Left lung (tissue), 4 donors: ENCODE measurements at regions not wholly inside any gene's neighbourhood (a gene's known extent, or its start where the extent isn't known, plus 50 kb on each side); places are given as distances from the start of the nearest gene placed in this dataset.

ENCODE experiments used
- ATAC-seq: fragments of 200-7000 bp; cut with Tn5 transposase; one replicate; pipeline ENCODE4 v1.9.1; 2020; ENCODE audit warnings: moderate library complexity
- DNase-seq, 4 donors: peaks; one replicate each; pipeline ENCODE4 v3.0.0-alpha.2; 2013 to 2020
- H3K27ac ChIP-seq, 2 donors: fragments of 200-600 bp; sonication (generic) in 1 of 2; one replicate each; pipeline versions ENCODE4 v1.5.0 to v1.8.0; 2020 to 2021
- H3K27me3 ChIP-seq, 2 donors: fragments of 200-600 bp; sonication (generic) in 1 of 2; one replicate each; pipeline versions ENCODE4 v1.5.0 to v1.8.0; 2020 to 2021
- H3K36me3 ChIP-seq, 2 donors: fragments of 200-600 bp; sonication (generic) in 1 of 2; one replicate each; pipeline versions ENCODE4 v1.5.0 to v1.8.0; 2020 to 2021
- H3K4me1 ChIP-seq, 2 donors: fragments of 200-600 bp; one replicate each; pipeline ENCODE4 v1.8.0; 2021
- H3K4me3 ChIP-seq, 2 donors: fragments of 200-600 bp; sonication (generic) in 1 of 2; one replicate each; pipeline versions ENCODE4 v1.5.0 to v1.8.0; 2020 to 2021; ENCODE audit warnings: mild to moderate bottlenecking in 1 of 2
- H3K9me3 ChIP-seq, 2 donors: fragments of 200-600 bp; sonication (generic) in 1 of 2; one replicate each; pipeline versions ENCODE4 v1.5.0 to v1.8.0; 2020 to 2021
- CTCF ChIP-seq, 2 donors: fragments of 200-600 bp; sonication (generic) in 1 of 2; IDR thresholded peaks; one replicate each; pipeline versions ENCODE4 v1.5.0 to v1.8.0; 2021; ENCODE audit warnings: antibody characterized with exemption in 2 of 2
- intact Hi-C, 2 donors: fragments of 100-400 bp; cut with DNase I; formaldehyde crosslinking; loops; one replicate each; pipeline versions ENCODE4 v1.11.2 to v1.14.2; 2022
- donor health status: DM: no; HTN: yes; CAD: no.
- donor health status: DM: no; HTN: no; CAD: no.

DNA sequence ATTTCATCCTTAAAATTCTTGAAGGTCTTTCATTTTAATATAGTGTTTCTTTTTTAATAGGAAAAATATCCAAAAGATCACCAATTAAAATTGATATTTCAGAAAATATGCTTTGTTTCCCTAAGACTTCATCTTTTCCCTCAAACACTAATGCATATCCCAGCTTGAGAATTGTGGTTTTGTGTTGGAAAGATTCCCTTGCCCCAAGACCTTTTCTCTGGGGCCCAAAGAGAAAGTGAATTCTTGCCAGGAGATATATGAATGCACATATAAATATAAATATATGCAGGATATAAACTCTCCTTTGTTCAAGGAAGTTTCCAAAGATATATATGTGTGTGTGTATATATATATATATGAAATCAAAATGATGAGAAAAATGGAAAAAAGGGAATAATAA is 241.2 kb downstream of the FAM76B start:
- intact Hi-C loops = no loop called here
- Histone ChIP-seq H3K4me1 (no peaks in the 10 kb centered on the region), H3K9me3 (no peaks in the 10 kb centered on the region), H3K27ac (no peak overlapping the region), H3K4me3 (no peak overlapping the region), H3K27me3 (no peaks in the 10 kb centered on the region), H3K36me3 (no peaks in the 10 kb centered on the region)
- no peak for ATAC-seq
- DNase-seq = no peak
- no peak for TF ChIP-seq CTCF (IDR thresholded peaks at IDR 0.05)

DNA sequence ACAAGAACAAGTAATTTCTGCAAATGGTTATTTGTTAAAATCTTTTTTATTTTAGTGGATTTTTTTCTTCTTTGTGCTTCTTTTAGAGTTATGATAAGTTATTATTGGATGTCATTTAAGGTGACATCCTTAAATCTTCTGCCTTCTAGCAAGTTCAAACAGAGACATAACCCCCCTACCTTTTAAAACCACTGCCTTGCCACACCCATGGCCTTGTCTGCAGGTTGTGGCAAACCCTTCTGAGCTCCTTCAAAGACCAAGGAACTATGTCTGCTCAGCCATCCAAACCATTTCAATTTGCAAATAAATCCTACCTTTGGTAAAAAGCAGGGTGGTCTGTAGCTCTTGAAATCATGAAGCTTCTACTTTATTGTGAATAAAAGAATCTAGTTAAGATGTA is 241.6 kb downstream of the FAM76B start:
- H3K27me3 ChIP-seq = no peaks in the 10 kb centered on the region
- intact Hi-C loops = no loop called here
- ATAC-seq (no peak), DNase-seq (no peak)
- H3K36me3 ChIP-seq = no peaks in the 10 kb centered on the region
- no peaks in the 10 kb centered on the region for H3K4me1 ChIP-seq
- no peak for TF ChIP-seq CTCF (IDR thresholded peaks at IDR 0.05)
- H3K4me3 ChIP-seq = no peak overlapping the region
- no peak overlapping the region for H3K27ac ChIP-seq
- H3K9me3 ChIP-seq = no peaks in the 10 kb centered on the region

DNA sequence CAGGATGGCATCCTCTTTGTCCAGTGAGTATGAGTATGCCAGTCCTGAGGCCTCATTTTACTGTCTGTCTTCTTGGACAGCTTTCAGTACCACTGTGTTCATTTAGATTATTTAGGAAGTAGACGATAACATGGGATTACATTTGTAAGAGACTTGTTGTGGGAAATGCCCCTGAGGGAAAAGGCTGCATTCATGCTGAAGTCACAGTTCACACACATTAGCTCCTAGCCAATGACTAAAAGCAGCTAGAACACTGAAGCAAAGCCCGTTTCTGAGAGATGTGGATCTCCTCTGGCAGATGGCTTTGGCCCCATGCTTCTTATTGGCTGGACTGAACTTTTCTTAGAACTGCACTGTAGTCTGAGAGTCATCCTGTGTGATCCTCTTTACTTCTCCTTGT is 242.4 kb downstream of the FAM76B start:
- Histone ChIP-seq H3K9me3 (no peaks in the 10 kb centered on the region), H3K27ac (no peak overlapping the region), H3K27me3 (no peaks in the 10 kb centered on the region), H3K4me1 (no peaks in the 10 kb centered on the region), H3K36me3 (no peaks in the 10 kb centered on the region), H3K4me3 (no peak overlapping the region)
- no peak for ATAC-seq
- no peak for DNase-seq
- no peak for TF ChIP-seq CTCF (IDR thresholded peaks at IDR 0.05)
- intact Hi-C loops = no loop called here

DNA sequence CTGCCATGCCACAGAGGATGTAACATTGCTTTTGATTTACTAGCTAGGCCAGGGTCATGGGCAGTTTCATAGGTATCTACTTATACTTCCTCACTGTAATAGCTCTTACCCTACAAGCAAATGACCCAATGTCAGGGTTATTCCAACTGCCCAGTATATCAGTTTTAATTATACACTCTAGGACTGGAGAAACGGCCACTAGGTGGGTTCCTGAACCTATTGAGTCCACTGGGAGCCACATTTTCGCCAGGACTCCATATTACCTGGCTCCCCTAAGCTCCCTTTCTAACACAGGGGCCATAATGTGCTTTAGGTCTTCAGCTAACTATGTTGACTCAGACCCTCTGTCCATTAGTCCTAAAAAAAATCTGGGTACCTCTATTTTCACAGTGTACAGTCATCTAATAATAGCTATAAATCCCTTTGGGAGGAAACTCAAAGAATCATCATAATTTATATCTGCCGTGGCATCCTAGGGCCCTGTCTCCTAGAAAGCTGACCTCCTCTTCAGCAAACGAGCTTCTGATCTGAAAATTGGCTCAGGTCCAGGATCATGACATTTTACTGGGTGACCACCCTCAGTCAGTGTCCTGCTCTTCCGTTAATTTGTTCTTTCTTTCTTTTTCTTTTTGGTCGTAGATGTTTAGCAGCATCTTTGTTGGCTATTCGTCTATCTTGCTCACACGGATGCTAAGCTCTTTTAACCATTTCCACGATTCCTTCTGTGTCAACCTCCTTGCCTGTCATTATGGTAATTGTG is 244.3 kb downstream of the FAM76B start:
- intact Hi-C loops = no loop called here
- Histone ChIP-seq H3K27ac (no peak overlapping the region), H3K4me3 (no peak overlapping the region), H3K36me3 (no peaks in the 10 kb centered on the region), H3K9me3 (no peaks in the 10 kb centered on the region), H3K27me3 (no peaks in the 10 kb centered on the region), H3K4me1 (no peaks in the 10 kb centered on the region)
- ATAC-seq = no peak
- no peak for TF ChIP-seq CTCF (IDR thresholded peaks at IDR 0.05)
- no peak for DNase-seq

DNA sequence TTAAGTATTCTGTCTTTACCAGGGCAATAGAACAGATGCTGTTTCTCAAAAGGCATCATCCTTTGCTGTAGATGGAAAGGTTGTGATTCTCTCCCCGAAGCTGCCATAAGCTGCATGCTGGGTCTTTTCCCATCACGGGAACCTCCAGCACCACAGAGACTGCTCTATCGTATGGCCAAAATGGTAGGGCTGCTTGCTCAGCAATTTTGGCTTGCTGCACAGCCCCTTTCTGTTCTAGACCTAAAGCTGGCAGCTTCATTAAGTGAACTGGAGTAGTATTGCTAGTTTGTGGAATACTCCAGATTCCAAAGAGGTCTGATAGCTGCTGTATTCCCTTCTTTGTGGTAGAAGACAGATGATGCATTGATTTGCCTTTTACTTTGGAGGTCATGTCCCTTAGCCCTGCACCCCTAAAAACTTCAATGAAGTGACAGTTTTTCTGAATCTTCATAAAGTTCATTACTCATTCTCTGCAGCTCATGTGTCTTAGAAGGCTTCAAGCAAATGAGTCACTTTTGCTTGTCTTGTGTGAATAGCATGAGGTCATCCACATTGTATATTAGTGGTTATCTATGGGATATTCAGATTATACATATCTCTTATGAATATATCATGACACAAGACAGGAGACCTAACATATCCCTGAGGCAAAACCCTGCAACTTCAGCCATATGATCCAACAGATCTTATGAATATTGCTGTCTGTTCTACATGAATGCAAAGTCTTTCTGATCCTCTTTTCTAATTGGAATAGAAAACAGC is 245.3 kb downstream of the FAM76B start:
- no peak for DNase-seq
- Histone ChIP-seq H3K9me3 (no peaks in the 10 kb centered on the region), H3K4me1 (no peaks in the 10 kb centered on the region), H3K4me3 (no peak overlapping the region), H3K36me3 (no peaks in the 10 kb centered on the region), H3K27ac (no peak overlapping the region), H3K27me3 (no peaks in the 10 kb centered on the region)
- no peak for ATAC-seq
- intact Hi-C loops = no loop called here
- no peak for TF ChIP-seq CTCF (IDR thresholded peaks at IDR 0.05)
